ENCODE measurements at regions not wholly inside any gene's neighbourhood (a gene's known extent, or its start where the extent isn't known, plus 50 kb on each side); places are given as distances from the start of the nearest gene placed in this dataset.

DNA sequence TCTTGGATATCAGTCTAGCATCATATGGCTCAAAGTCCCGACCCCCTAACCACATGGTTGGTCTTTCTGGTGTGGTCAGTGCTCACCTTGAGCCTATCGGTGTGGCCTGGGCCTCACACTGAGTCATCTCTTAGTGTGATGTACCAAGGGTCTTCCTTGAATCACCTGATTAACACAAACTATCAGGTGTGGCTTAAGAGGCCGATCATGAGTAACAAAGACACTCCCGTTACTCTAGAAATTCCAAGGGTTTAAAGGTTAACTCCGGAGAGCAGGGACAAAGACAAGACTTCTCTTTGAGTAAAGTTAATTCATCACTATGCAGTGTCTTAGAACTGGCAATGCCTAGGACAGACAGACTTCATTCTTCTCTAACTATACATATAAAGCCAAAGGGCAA lies 52.3 kb upstream of the ARMC3 start:
- TF ChIP-seq POLR2AphosphoS5 (IDR thresholded peaks at IDR 0.05; ENCODE audit: low read depth, low read length) (no peak), SIN3A (IDR thresholded peaks at IDR 0.05; ENCODE audit: borderline replicate concordance, insufficient read depth, low read length) (no peak), TAF1 (IDR thresholded peaks at IDR 0.05; ENCODE audit: borderline replicate concordance, insufficient read depth, low read length) (no peak), REST (IDR thresholded peaks at IDR 0.05; ENCODE audit: insufficient read depth in 1 of 2, low read depth in 2 of 2, low read length in 2 of 2) (no peak)

Data from PFSK-1 (cell line).